ENCODE measurements at regions not wholly inside any gene's neighbourhood (a gene's known extent, or its start where the extent isn't known, plus 50 kb on each side); places are given as distances from the start of the nearest gene placed in this dataset.

DNA sequence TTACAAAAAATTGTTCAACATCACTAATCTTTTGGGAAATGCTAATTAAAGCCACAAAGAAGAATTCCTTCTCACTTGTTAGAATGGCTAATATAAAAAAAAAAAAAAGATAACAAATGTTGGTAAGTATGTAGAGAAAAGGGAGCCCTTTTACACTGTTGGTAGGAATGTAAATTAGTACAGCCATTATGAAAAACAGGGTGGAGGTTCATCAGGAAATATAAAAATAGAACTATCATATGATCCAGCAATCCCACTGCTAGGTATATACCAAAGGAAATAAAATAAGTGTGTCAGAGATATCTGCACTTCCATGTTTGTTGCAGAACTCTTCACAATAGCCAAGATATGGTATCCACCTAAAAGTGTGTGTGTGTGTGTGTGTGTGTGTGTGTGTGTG, 83.5 kb upstream of the RGMB start:
- no peak for TF ChIP-seq EP300 (conservative IDR thresholded peaks at IDR 0.05; ENCODE audit: poor library complexity, severe bottlenecking)
- no peak for TF ChIP-seq MXI1 (conservative IDR thresholded peaks at IDR 0.05; ENCODE audit: poor library complexity, severe bottlenecking)
- TF ChIP-seq POLR2AphosphoS5 (IDR thresholded peaks at IDR 0.05), result no peak
